GM18858 (cell line): ENCODE measurements at regions not wholly inside any gene's neighbourhood (a gene's known extent, or its start where the extent isn't known, plus 50 kb on each side); places are given as distances from the start of the nearest gene placed in this dataset.

ENCODE experiments used
- ATAC-seq: cut with Tn5 transposase; IDR thresholded peaks from one replicate; pipeline ENCODE4 v1.9.1; 2021; ENCODE audit not compliant: unreplicated experiment

- ATAC-seq, result no peak
These were observed 202.1 kb downstream of the MED10 start for GRCh38 chr5:6176102-6176693.

- no peak for ATAC-seq
These were observed 203.0 kb downstream of the MED10 start for GRCh38 chr5:6175172-6175854.

GRCh38 chr5:6169660-6170059, 208.7 kb downstream of the MED10 start:
- ATAC-seq, result no peak

GRCh38 chr5:6166698-6167394, 211.5 kb downstream of the MED10 start:
- ATAC-seq, result no peak

- ATAC-seq, result no peak
These were observed 214.4 kb downstream of the MED10 start for GRCh38 chr5:6163913-6164312.

GRCh38 chr5:6162175-6162574, 216.2 kb downstream of the MED10 start:
- ATAC-seq, result no peak

- ATAC-seq, result no peak
These were observed 217.1 kb downstream of the MED10 start for GRCh38 chr5:6161257-6161656.

- ATAC-seq, result no peak
These were observed 218.4 kb downstream of the MED10 start for GRCh38 chr5:6159832-6160430.

- ATAC-seq, result no peak
These were observed 219.1 kb downstream of the MED10 start for GRCh38 chr5:6158974-6159831.

- ATAC-seq, result no peak
These were observed 224.1 kb downstream of the MED10 start for GRCh38 chr5:6154216-6154615.

GRCh38 chr5:6146271-6146670, 232.1 kb downstream of the MED10 start:
- ATAC-seq, result no peak

- ATAC-seq, result no peak
These were observed 232.6 kb downstream of the MED10 start for GRCh38 chr5:6145616-6146237.

- no peak for ATAC-seq
These were observed 234.8 kb downstream of the MED10 start for GRCh38 chr5:6143523-6143922.

GRCh38 chr5:6142353-6142752, 236.0 kb downstream of the MED10 start:
- ATAC-seq, result no peak

GRCh38 chr5:6140219-6140618, 238.1 kb downstream of the MED10 start:
- no peak for ATAC-seq

- ATAC-seq, result peak; percentile 53
These were observed 242.4 kb downstream of the MED10 start for GRCh38 chr5:6135977-6136376.

- ATAC-seq, result no peak
These were observed 244.1 kb downstream of the MED10 start for GRCh38 chr5:6134281-6134680.

GRCh38 chr5:6125781-6126180, 252.6 kb downstream of the MED10 start:
- ATAC-seq, result no peak

GRCh38 chr5:6118691-6119090, 259.7 kb downstream of the MED10 start:
- ATAC-seq, result no peak

GRCh38 chr5:6117212-6117611, 261.1 kb downstream of the MED10 start:
- no peak for ATAC-seq

- no peak for ATAC-seq
These were observed 262.5 kb downstream of the MED10 start for GRCh38 chr5:6115852-6116251.
